Stomach (tissue), 8 donors: ENCODE measurements at regions not wholly inside any gene's neighbourhood (a gene's known extent, or its start where the extent isn't known, plus 50 kb on each side); places are given as distances from the start of the nearest gene placed in this dataset.

ENCODE experiments used
- DNase-seq, 2 donors: peaks; one replicate each; pipeline versions ENCODE4 v3.0.0 to v3.0.0-alpha.2; 2013 to 2019
- H3K27ac ChIP-seq, 5 donors: fragments of 200-600 bp in 4 of 5; sonication (generic) in 4 of 5; one replicate each; pipeline ENCODE4 v1.5.1; 2013 to 2019; ENCODE audit warnings: mild to moderate bottlenecking in 1 of 5, moderate library complexity in 1 of 5
- H3K27me3 ChIP-seq, 3 donors: fragments of 200-600 bp; sonication (generic); one replicate each; pipeline ENCODE4 v1.5.1; 2017 to 2019; ENCODE audit warnings: mixed run types in 1 of 3
- H3K36me3 ChIP-seq, 4 donors: fragments of 200-600 bp; sonication (generic); 1 replicate in 3 of 4; 2 replicates in 1 of 4; pipeline ENCODE4 v1.5.1; 2016 to 2019
- H3K4me1 ChIP-seq, 4 donors: fragments of 200-600 bp; sonication (generic); one replicate each; pipeline ENCODE4 v1.5.1; 2016 to 2019
- H3K4me3 ChIP-seq, 4 donors: fragments of 200-600 bp; sonication (generic) in 3 of 4; one replicate each; pipeline ENCODE4 v1.5.1; 2016 to 2019; ENCODE audit warnings: mild to moderate bottlenecking in 1 of 4
- H3K9me3 ChIP-seq, 4 donors: fragments of 200-600 bp; sonication (generic); one replicate each; pipeline ENCODE4 v1.5.1; 2016 to 2019
- EP300 ChIP-seq: sonication (generic); formaldehyde crosslinking; IDR thresholded peaks from one replicate; pipeline ENCODE4 v1.6.1; 2017; ENCODE audit warnings: antibody characterized with exemption
- POLR2A ChIP-seq, 4 donors: fragments of 450-650 bp; IDR thresholded peaks; one replicate each; pipeline ENCODE4 v1.6.1; 2016; ENCODE audit warnings: antibody characterized with exemption in 4 of 4, control low read depth in 2 of 4, mild to moderate bottlenecking in 1 of 4, moderate library complexity in 1 of 4
- POLR2AphosphoS5 ChIP-seq, 3 donors: sonication (generic); formaldehyde crosslinking; IDR thresholded peaks; one replicate each; pipeline ENCODE4 v1.6.1; 2016; ENCODE audit warnings: antibody characterized with exemption in 3 of 3
- WGBS, 5 donors: extraction: QIAGEN DNeasy Blood & Tissue Kit in 3 of 5; methylation state at CpG; one replicate each; pipeline versions ENCODE4 v1.1.5 to v1.1.7; 2013 to 2018; 5-methylcytosine and 5-hydroxymethylcytosine counted together
- intact Hi-C: fragments of 100-400 bp; cut with DNase I; formaldehyde crosslinking; loops from one replicate; pipeline ENCODE4 v1.15.1; 2023; ENCODE audit warnings: low total_unique reads
- TF ChIP-seq, protein P1 (sequence below), 7 experiments: fragments of 450-650 bp in 4 of 7; fragments of 200-600 bp in 3 of 7; sonication (generic) in 3 of 7; IDR thresholded peaks; one replicate each; pipeline ENCODE4 v1.5.1; 2016 to 2019; ENCODE audit warnings: antibody characterized with exemption in 7 of 7, control low read depth in 2 of 7, mild to moderate bottlenecking in 1 of 7
- donor health status: healthy with polysubstance abuse.
- donor health status: Bipolar disorder and iron deficiency.
- donor health status: healthy.

DNA sequence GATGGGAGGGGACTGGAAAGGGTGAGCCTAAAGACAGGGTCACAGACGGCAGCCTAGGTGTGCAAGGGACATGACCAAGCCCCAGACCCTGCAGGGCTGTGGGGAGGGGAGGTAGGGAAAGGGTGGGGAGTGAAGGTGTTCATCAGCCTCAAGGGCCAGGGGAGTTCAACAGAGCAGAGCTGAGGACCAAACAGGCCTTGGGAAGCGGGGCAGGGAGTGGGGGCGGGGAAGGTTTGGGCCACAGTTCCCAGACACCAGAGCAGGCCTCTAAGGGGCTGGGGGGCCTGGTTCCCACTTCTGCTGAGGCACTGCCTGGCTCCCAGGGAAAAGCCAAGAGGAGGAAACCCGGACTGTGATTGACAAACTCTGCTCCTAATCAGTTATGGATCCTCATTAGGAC, 456.3 kb downstream of the MATN1 start:
- intact Hi-C loops: no loop called here
- no peak overlapping the region for H3K4me3 ChIP-seq
- DNase-seq: no peak
- H3K36me3 ChIP-seq: no peaks in the 10 kb centered on the region
- no peaks in the 10 kb centered on the region for H3K9me3 ChIP-seq
- 56 to 73% (median 71%) methylated on average over 4 of the region's 4 CpGs for WGBS, 5 donors
- no peaks in the 10 kb centered on the region for H3K4me1 ChIP-seq
- no peak overlapping the region for H3K27ac ChIP-seq
- peaks cover 0 to 41% (median 3%) of the 10 kb centered on the region in 3 donors for H3K27me3 ChIP-seq
- TF ChIP-seq EP300 (no peak), POLR2AphosphoS5 (IDR thresholded peaks at IDR 0.05) (no peak), POLR2A (IDR thresholded peaks at IDR 0.05) (no peak)
- TF ChIP-seq, protein P1, sequence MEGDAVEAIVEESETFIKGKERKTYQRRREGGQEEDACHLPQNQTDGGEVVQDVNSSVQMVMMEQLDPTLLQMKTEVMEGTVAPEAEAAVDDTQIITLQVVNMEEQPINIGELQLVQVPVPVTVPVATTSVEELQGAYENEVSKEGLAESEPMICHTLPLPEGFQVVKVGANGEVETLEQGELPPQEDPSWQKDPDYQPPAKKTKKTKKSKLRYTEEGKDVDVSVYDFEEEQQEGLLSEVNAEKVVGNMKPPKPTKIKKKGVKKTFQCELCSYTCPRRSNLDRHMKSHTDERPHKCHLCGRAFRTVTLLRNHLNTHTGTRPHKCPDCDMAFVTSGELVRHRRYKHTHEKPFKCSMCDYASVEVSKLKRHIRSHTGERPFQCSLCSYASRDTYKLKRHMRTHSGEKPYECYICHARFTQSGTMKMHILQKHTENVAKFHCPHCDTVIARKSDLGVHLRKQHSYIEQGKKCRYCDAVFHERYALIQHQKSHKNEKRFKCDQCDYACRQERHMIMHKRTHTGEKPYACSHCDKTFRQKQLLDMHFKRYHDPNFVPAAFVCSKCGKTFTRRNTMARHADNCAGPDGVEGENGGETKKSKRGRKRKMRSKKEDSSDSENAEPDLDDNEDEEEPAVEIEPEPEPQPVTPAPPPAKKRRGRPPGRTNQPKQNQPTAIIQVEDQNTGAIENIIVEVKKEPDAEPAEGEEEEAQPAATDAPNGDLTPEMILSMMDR (IDR thresholded peaks at IDR 0.05): no peak

DNA sequence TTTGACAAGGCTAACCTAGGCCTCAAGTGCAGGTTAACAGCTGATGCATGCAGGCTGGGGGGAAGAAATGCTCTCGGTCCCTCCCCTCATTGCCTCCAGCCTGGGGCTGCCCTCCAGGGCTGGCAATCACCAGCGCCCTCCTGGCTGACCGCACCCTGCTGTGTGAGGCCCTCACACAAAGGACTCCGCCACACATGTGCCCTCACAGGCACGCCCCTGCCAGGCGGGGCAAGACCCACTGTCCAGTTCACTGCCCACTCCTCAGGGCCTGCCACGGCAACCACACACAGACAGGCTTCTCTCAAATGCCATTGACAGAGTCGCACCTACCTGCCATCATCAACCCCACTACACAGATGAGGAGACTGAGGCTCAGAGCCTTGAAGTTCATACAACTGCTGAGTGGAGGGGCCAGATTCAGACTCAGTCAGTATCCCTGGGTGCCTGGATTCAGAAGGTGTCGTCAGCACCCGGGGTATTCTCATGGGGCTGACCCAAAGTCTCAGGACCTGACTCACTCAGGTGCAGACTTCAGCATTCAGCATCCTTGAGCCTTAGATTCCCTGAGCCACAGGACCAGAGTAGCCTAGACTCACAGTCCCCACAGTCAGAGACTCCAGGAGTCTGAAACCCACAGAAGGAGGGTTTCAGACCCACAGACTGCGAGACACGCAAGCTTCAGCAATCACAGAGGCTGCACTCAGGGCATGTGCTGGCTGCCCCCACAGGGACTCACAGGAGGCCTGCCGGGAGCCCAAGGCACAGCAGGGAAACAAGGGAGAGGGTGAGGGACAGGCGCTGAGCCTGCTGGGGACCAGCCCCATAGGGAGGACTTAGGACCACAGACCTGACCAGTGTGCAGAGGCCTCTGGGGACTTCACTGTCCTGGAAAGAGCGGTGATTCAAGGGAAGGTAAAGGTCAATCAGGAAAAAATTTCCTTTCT, 458.0 kb downstream of the MATN1 start:
- no peak for DNase-seq
- intact Hi-C loops: no loop called here
- 66 to 81% (median 77%) methylated on average over 9 to 15 of the region's 15 CpGs for WGBS, 5 donors
- TF ChIP-seq, protein P1 (IDR thresholded peaks at IDR 0.05): no peak
- TF ChIP-seq POLR2A (IDR thresholded peaks at IDR 0.05) (no peak), POLR2AphosphoS5 (IDR thresholded peaks at IDR 0.05) (no peak), EP300 (no peak)
- Histone ChIP-seq H3K27ac (no peak overlapping the region), H3K27me3 (peaks cover 0 to 40% (median 3%) of the 10 kb centered on the region in 3 donors), H3K4me1 (no peaks in the 10 kb centered on the region), H3K4me3 (no peak overlapping the region), H3K9me3 (no peaks in the 10 kb centered on the region), H3K36me3 (no peaks in the 10 kb centered on the region)

- 76 to 78% (median 78%) methylated on average over 4 of the region's 4 CpGs for WGBS, 5 donors
Observed at GRCh38 chr1:30264672-30265025, 458.7 kb downstream of the MATN1 start.

DNA sequence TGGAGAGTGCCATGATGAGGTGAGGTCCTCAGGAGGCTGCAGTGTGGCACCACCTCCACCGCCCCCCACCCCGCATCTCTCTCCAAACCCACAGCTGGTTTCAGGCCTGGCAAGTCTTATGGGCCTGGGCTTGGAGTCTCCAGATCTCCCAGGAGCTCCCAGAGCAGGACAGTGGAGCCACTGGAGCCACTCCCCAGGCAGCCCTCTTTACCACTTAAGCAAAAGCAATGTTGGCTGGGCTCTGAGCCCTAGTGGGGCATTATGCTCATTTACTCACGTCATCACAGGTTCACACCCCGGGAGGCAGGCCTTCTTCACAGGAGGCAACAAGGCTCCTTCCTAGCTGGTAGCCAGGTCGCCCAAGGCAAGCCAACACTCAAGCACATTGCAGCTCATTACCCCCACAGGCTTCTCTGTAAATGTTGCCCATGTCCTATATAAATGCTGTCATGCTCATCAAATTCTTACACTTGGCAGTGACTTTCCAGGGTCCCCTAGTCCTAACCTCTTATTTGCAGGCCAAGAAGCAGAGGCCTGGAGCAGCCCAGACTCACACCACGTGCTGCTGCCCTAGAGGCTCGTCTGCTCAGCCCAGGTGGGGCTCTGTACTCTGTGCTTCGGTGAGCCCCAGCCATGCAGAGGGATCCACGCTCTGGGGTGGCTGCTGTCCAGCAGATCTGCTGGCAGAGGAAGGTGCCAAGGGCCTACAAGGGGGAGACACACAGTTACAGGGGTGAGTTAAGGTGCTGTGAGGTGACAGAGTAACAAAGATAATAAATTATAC, 459.3 kb downstream of the MATN1 start:
- 53 to 75% (median 71%) methylated on average over 7 to 9 of the region's 9 CpGs for WGBS, 5 donors
- Histone ChIP-seq H3K4me1 (no peaks in the 10 kb centered on the region), H3K27me3 (peaks cover 0 to 40% (median 3%) of the 10 kb centered on the region in 3 donors), H3K27ac (no peak overlapping the region), H3K36me3 (no peaks in the 10 kb centered on the region), H3K4me3 (no peak overlapping the region), H3K9me3 (no peaks in the 10 kb centered on the region)
- TF ChIP-seq POLR2AphosphoS5 (IDR thresholded peaks at IDR 0.05) (no peak), EP300 (no peak)
- TF ChIP-seq, protein P1 (IDR thresholded peaks at IDR 0.05): no peak
- intact Hi-C loops: no loop called here
- DNase-seq: no peak

More at GRCh38 chr1:30264672-30265025, 458.7 kb downstream of the MATN1 start:
- H3K4me1 ChIP-seq: no peaks in the 10 kb centered on the region
- no peak overlapping the region for H3K4me3 ChIP-seq
- no peaks in the 10 kb centered on the region for H3K9me3 ChIP-seq
- H3K36me3 ChIP-seq: no peaks in the 10 kb centered on the region
- H3K27me3 ChIP-seq: peaks cover 0 to 40% (median 3%) of the 10 kb centered on the region in 3 donors
- TF ChIP-seq POLR2A (IDR thresholded peaks at IDR 0.05): no peak
- TF ChIP-seq, protein P1 (IDR thresholded peaks at IDR 0.05): no peak
- no peak for TF ChIP-seq POLR2AphosphoS5 (IDR thresholded peaks at IDR 0.05)
- TF ChIP-seq EP300: no peak
- no peak for DNase-seq
- H3K27ac ChIP-seq: no peak overlapping the region
- intact Hi-C loops: no loop called here
